GM19455 (cell line): ENCODE measurements at regions not wholly inside any gene's neighbourhood (a gene's known extent, or its start where the extent isn't known, plus 50 kb on each side); places are given as distances from the start of the nearest gene placed in this dataset.
A peak's percentile ranks its signal among the peaks of the same experiment; 100 is the strongest.

Experiments
- ATAC-seq: cut with Tn5 transposase; IDR thresholded peaks from one replicate; pipeline ENCODE4 v1.9.1; 2021; ENCODE audit not compliant: unreplicated experiment

- no peak for ATAC-seq
These were observed 290.0 kb upstream of the CXCR4 start for GRCh38 chr2:136407952-136408318.

- no peak for ATAC-seq
These were observed 289.4 kb upstream of the CXCR4 start for GRCh38 chr2:136407117-136407951.

- ATAC-seq, result no peak
These were observed 287.0 kb upstream of the CXCR4 start for GRCh38 chr2:136404925-136405324.

- ATAC-seq, result no peak
These were observed 286.2 kb upstream of the CXCR4 start for GRCh38 chr2:136404176-136404575.

DNA sequence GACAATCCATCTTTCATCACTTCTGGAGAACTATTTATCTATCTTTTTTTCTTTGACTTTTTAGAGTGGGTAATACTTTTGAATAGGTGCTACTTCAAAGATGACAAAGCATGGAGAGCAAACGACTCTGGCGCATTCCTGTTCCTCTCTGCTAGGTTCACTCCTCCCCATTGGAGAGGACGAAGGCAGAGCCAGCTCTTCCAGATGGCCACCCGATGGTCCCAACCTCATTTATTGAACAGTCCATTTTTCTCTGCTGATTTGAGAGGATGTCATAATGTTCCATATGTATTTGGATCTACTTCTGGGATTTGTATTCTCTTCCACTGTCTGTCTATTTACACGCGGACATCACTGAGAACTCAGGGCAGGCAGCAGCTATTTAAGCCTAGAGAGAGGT, 284.3 kb upstream of the CXCR4 start:
- ATAC-seq, result no peak

GRCh38 chr2:136399667-136400289, 281.8 kb upstream of the CXCR4 start:
- no peak for ATAC-seq

- ATAC-seq, result no peak
These were observed 277.6 kb upstream of the CXCR4 start for GRCh38 chr2:136395582-136395981.

GRCh38 chr2:136394136-136395060, 276.4 kb upstream of the CXCR4 start:
- peak; percentile 70 for ATAC-seq

DNA sequence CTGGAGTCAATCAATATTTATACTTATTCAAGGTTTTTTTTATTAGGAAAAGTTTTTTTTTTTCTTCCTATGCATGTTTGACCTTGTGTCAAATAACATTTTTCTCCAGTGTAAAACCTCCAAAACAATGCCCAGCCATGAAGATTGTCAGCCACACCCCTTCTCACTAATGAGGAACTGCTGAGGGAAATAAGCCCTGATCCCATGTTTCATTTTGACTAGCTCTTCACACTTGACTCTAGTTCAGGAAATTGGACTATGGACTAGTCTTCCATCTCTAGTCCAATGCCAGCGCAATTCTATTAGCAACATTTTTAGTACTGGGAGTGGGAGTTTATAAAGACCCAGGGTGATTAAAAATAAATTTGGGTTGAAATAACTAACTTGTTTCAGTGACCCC, 275.6 kb upstream of the CXCR4 start:
- no peak for ATAC-seq

DNA sequence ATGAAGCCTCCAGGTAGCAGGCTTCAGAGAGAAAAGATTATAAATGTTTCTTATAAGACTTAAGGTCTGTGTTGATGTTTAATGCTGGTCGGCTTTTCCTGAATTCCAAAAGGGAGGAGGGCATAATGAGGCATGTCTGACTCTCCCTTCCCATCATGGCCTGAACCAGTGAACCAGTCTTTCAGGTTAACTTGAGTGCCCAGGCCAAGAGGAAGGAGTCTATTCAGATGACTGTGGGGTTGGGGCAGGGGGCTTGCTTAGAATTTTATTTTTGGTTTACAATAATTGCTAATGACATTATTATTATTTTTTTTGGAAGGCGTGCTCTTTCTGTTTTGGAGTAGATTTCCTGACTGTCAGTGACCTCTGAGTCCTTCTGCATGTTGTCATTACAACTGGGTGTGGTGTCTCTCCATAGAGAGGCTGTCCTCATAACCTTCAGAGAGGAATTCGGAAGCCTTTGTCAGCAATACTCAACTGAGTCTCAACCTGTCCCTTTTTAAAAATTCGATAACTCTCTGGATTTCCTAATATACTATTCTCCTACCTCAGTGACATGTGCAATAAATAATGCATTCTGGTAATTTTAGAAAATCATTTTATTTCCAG, 275.1 kb upstream of the CXCR4 start:
- no peak for ATAC-seq

- ATAC-seq, result peak; percentile 77
These were observed 271.9 kb upstream of the CXCR4 start for GRCh38 chr2:136389809-136390208.

GRCh38 chr2:136386046-136386445, 268.1 kb upstream of the CXCR4 start:
- ATAC-seq, result no peak

DNA sequence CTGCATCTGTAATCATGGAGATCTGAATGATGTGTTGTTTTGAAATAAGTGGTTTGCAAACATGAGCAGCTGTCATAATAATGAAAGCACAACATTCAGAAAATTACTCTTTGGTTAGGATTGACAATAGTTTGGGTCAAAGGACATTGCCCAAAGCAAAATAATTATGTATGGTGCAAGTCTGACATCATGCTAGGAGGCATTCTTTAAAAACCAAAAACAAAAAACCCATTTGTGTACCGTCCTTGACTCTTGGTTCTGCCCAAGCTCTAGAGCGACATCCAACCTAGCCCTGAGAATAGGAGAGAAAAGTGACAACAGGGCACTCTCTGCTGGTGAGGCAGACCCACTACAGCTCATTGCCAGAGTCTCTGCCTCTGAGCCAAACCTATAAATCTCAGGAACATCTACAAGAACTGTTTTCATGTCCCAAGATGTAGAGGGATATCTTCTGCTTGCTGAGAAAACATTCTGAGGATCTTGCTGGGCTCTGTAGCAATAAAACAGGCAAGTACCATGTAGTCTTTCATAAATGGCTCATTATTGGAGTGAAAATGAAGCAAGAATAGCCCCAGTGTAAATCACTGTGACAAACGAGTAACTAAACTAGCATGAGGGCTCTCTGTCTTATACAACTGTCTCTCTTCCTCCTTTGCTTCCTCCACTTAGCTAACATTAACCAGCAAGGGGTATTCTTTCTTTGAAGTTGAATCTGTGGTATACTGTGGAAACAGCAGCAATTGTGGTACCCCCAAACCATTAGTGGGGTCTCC, 266.8 kb upstream of the CXCR4 start:
- peak; percentile 41 for ATAC-seq

- no peak for ATAC-seq
These were observed 265.2 kb upstream of the CXCR4 start for GRCh38 chr2:136383167-136383566.

- ATAC-seq, result peak; percentile 83
These were observed 264.0 kb upstream of the CXCR4 start for GRCh38 chr2:136381722-136382633.

DNA sequence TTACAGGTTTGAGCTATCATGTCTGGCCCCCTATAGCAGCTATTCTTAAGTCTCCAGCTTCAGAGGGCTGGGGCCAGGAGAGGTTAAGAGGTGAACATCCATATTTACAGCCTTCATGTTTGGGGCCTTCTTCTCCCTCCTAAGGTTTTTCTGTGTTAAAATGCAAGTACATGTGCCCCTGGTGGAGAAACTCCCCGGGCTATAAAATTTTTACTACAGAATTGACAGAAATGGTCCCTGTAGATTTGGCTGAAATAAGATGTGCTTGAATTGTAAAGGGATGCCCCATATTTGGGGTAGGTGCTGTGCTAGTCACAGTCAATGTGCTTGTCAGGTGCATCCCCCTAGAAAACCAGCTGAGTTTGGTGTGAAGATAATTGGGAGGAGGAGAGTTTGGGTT, 263.3 kb upstream of the CXCR4 start:
- no peak for ATAC-seq

DNA sequence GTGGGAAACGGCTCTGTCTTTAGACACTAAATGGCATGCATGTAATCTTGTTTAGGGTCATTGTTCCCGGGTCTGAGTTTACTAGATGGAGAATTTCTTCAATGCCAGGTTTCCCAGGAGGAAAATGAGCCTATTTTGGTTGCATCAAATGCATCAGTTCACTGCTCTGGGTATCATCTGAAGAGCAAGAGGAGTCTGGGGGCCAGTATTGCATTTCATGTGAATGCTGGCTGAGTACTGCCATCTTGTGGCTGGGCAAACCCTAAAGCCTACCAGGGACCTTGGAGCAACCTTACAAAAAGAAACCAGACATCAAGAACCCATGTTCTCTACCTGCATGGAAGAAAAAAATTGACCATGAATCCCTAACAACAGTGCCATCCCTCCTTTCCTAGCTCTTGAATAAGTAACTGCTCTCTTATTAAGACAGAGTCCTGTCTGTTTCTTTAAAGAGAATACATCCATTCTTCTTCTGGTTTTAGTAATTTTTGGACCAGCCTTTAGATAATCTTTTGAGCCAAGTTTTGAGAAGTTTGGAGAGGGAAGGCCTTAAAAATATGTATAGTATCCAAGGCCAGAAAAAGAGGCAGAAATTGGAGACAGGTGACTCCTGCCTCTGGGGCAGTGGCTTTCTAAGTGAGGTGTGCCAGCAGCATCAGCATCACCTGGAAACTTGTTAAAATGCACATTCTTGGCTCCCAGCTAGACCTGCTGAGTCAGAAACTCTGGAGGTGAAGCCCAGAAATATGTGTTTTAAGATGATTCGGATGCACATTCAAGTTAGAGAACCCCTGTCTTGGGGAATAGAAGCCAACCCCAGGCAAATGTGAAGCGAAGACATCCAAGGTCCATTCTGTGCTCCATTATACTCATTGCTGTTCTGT, 261.0 kb upstream of the CXCR4 start:
- no peak for ATAC-seq
